ENCODE measurements at regions not wholly inside any gene's neighbourhood (a gene's known extent, or its start where the extent isn't known, plus 50 kb on each side); places are given as distances from the start of the nearest gene placed in this dataset.
A peak's percentile ranks its signal among the peaks of the same experiment; 100 is the strongest.

GRCh38 chr2:8595428-8595805 is 86.4 kb upstream of the ID2 start:
- Histone ChIP-seq H3K27me3 (ENCODE audit: control insufficient read depth, insufficient read depth, low read length, poor library complexity, severe bottlenecking) (no peaks in the 10 kb centered on the region), H3K4me3 (ENCODE audit: low read length) (no peak overlapping the region), H3K9ac (ENCODE audit: extremely low read depth, low read length, poor library complexity, severe bottlenecking) (no peak overlapping the region), H3K27ac (ENCODE audit: low read depth, low read length) (no peak overlapping the region), H3K4me1 (ENCODE audit: control insufficient read depth, insufficient read depth, low read length) (peaks cover 2% of the 10 kb centered on the region), H3K36me3 (ENCODE audit: control insufficient read depth, insufficient read depth, low read length) (no peaks in the 10 kb centered on the region), H3K9me3 (ENCODE audit: control insufficient read depth, low read length) (no peaks in the 10 kb centered on the region)
- Mint-ChIP-seq H3K4me1 (peaks cover 10% of the 10 kb centered on the region), H3K4me3 (no peak overlapping the region), H3K27ac (no peak overlapping the region), H3K27me3 (ENCODE audit: insufficient read depth) (no peaks in the 10 kb centered on the region), H3K36me3 (ENCODE audit: low read depth) (no peaks in the 10 kb centered on the region), H3K9me3 (no peaks in the 10 kb centered on the region)
- no peak for TF ChIP-seq CTCF (conservative IDR thresholded peaks at IDR 0.05)
- WGBS, 2 experiments (ENCODE audit: insufficient coverage in 1 of 2, insufficient read length in 1 of 2): 93 to 94% methylated on average over 6 to 12 of the region's 12 CpGs
- no peak for DNase-seq

GRCh38 chr2:8595811-8596600 is 85.8 kb upstream of the ID2 start:
- H3K27ac ChIP-seq (ENCODE audit: low read depth, low read length): no peak overlapping the region
- peaks cover 2% of the 10 kb centered on the region for H3K4me1 ChIP-seq (ENCODE audit: control insufficient read depth, insufficient read depth, low read length)
- H3K9ac ChIP-seq (ENCODE audit: extremely low read depth, low read length, poor library complexity, severe bottlenecking): no peak overlapping the region
- no peaks in the 10 kb centered on the region for H3K27me3 Mint-ChIP-seq (ENCODE audit: insufficient read depth)
- no peak overlapping the region for H3K4me3 Mint-ChIP-seq
- H3K9me3 Mint-ChIP-seq: no peaks in the 10 kb centered on the region
- H3K36me3 ChIP-seq (ENCODE audit: control insufficient read depth, insufficient read depth, low read length): no peaks in the 10 kb centered on the region
- peak; percentile 34 for DNase-seq
- WGBS, 2 experiments (ENCODE audit: insufficient coverage in 1 of 2, insufficient read length in 1 of 2): 75 to 84% methylated on average over 8 to 27 of the region's 27 CpGs
- H3K4me1 Mint-ChIP-seq: peaks cover 10% of the 10 kb centered on the region
- H3K4me3 ChIP-seq (ENCODE audit: low read length): no peak overlapping the region
- no peak overlapping the region for H3K27ac Mint-ChIP-seq
- TF ChIP-seq CTCF (conservative IDR thresholded peaks at IDR 0.05): no peak
- no peaks in the 10 kb centered on the region for H3K27me3 ChIP-seq (ENCODE audit: control insufficient read depth, insufficient read depth, low read length, poor library complexity, severe bottlenecking)
- H3K9me3 ChIP-seq (ENCODE audit: control insufficient read depth, low read length): no peaks in the 10 kb centered on the region
- no peaks in the 10 kb centered on the region for H3K36me3 Mint-ChIP-seq (ENCODE audit: low read depth)

GRCh38 chr2:8597094-8597493 is 84.8 kb upstream of the ID2 start:
- no peaks in the 10 kb centered on the region for H3K9me3 ChIP-seq (ENCODE audit: control insufficient read depth, low read length)
- Mint-ChIP-seq H3K9me3 (no peaks in the 10 kb centered on the region), H3K27ac (no peak overlapping the region), H3K27me3 (ENCODE audit: insufficient read depth) (peaks cover 2% of the 10 kb centered on the region), H3K4me1 (peaks cover 10% of the 10 kb centered on the region), H3K36me3 (ENCODE audit: low read depth) (no peaks in the 10 kb centered on the region), H3K4me3 (no peak overlapping the region)
- H3K4me3 ChIP-seq (ENCODE audit: low read length): no peak overlapping the region
- H3K27ac ChIP-seq (ENCODE audit: low read depth, low read length): no peak overlapping the region
- no peaks in the 10 kb centered on the region for H3K27me3 ChIP-seq (ENCODE audit: control insufficient read depth, insufficient read depth, low read length, poor library complexity, severe bottlenecking)
- no peak for TF ChIP-seq CTCF (conservative IDR thresholded peaks at IDR 0.05)
- H3K4me1 ChIP-seq (ENCODE audit: control insufficient read depth, insufficient read depth, low read length): peaks cover 2% of the 10 kb centered on the region
- DNase-seq: no peak
- no peak overlapping the region for H3K9ac ChIP-seq (ENCODE audit: extremely low read depth, low read length, poor library complexity, severe bottlenecking)
- no peaks in the 10 kb centered on the region for H3K36me3 ChIP-seq (ENCODE audit: control insufficient read depth, insufficient read depth, low read length)

All from endodermal cell (in vitro differentiated cells).